Liver (tissue), 8 donors: ENCODE measurements at regions not wholly inside any gene's neighbourhood (a gene's known extent, or its start where the extent isn't known, plus 50 kb on each side); places are given as distances from the start of the nearest gene placed in this dataset.

ENCODE experiments used
- DNase-seq: peaks from one replicate; pipeline ENCODE4 v3.0.0-alpha.2; 2017; ENCODE audit warnings: low spot score
- H3K27ac ChIP-seq, 2 donors: one replicate each; pipeline ENCODE4 v1.7.0; 2013; ENCODE audit warnings: inconsistent platforms in 2 of 2, low read length in 2 of 2, control low read depth in 1 of 2, low read depth in 1 of 2, mild to moderate bottlenecking in 1 of 2
- H3K27me3 ChIP-seq, 4 donors: one replicate each; pipeline versions ENCODE4 v1.6.1 to v1.7.0; 2013; ENCODE audit warnings: low read length in 3 of 4, inconsistent platforms in 1 of 4, mild to moderate bottlenecking in 1 of 4, moderate library complexity in 1 of 4; ENCODE audit not compliant: control insufficient read depth in 4 of 4, insufficient read depth in 4 of 4
- H3K36me3 ChIP-seq, 4 donors: one replicate each; pipeline versions ENCODE4 v1.6.1 to v1.7.0; 2013; ENCODE audit warnings: low read length in 3 of 4, mild to moderate bottlenecking in 3 of 4, low read depth in 1 of 4, moderate library complexity in 1 of 4; ENCODE audit not compliant: control insufficient read depth in 4 of 4, insufficient read depth in 3 of 4
- H3K4me1 ChIP-seq, 4 donors: one replicate each; pipeline versions ENCODE4 v1.6.1 to v1.7.0; 2013; ENCODE audit warnings: low read length in 3 of 4, mild to moderate bottlenecking in 3 of 4, moderate library complexity in 1 of 4; ENCODE audit not compliant: control insufficient read depth in 4 of 4, insufficient read depth in 4 of 4
- H3K4me3 ChIP-seq, 3 donors: one replicate each; pipeline versions ENCODE4 v1.6.1 to v1.7.0; 2013; ENCODE audit warnings: low read length in 3 of 3, control low read depth in 1 of 3, low read depth in 1 of 3, mild to moderate bottlenecking in 1 of 3
- H3K9ac ChIP-seq, 2 donors: one replicate each; pipeline ENCODE4 v1.7.0; 2013; ENCODE audit warnings: low read length in 2 of 2, mild to moderate bottlenecking in 2 of 2, moderate library complexity in 2 of 2, control low read depth in 1 of 2, low read depth in 1 of 2
- H3K9me3 ChIP-seq, 4 donors: one replicate each; pipeline versions ENCODE4 v1.6.1 to v1.7.0; 2013; ENCODE audit warnings: low read length in 3 of 4; ENCODE audit not compliant: control insufficient read depth in 4 of 4
- EGR1 ChIP-seq, 2 donors: IDR thresholded peaks; 2 replicates each; pipeline ENCODE4 v1.6.1; 2016 to 2018; ENCODE audit warnings: antibody characterized with exemption in 2 of 2, low read depth in 2 of 2
- FOXA1 ChIP-seq: IDR thresholded peaks from 2 replicates; pipeline ENCODE4 v1.6.1; 2016; ENCODE audit warnings: antibody characterized with exemption
- FOXA2 ChIP-seq: IDR thresholded peaks from 2 replicates; pipeline ENCODE4 v1.6.1; 2016; ENCODE audit warnings: antibody characterized with exemption
- GABPA ChIP-seq, 2 donors: IDR thresholded peaks in 1 of 2; conservative IDR thresholded peaks in 1 of 2; 2 replicates each; pipeline ENCODE4 v1.6.1; 2016; ENCODE audit warnings: antibody characterized with exemption in 2 of 2, mild to moderate bottlenecking in 1 of 2, moderate library complexity in 1 of 2
- HNF4A ChIP-seq, 2 donors: conservative IDR thresholded peaks; 2 replicates each; pipeline ENCODE4 v1.6.1; 2016; ENCODE audit warnings: antibody characterized with exemption in 2 of 2, mild to moderate bottlenecking in 2 of 2
- HNF4G ChIP-seq: IDR thresholded peaks from 2 replicates; pipeline ENCODE4 v1.6.1; 2016; ENCODE audit warnings: antibody characterized with exemption
- JUND ChIP-seq, 2 donors: IDR thresholded peaks; 2 replicates each; pipeline ENCODE4 v1.6.1; 2016; ENCODE audit warnings: antibody characterized with exemption in 2 of 2
- NR2F2 ChIP-seq: IDR thresholded peaks from 2 replicates; pipeline ENCODE4 v1.6.1; 2016; ENCODE audit warnings: antibody characterized with exemption
- RAD21 ChIP-seq, 2 donors: IDR thresholded peaks; 2 replicates each; pipeline ENCODE4 v1.6.1; 2016; ENCODE audit warnings: antibody characterized with exemption in 2 of 2, mild to moderate bottlenecking in 2 of 2
- REST ChIP-seq: IDR thresholded peaks from 2 replicates; pipeline ENCODE4 v1.6.1; 2016; ENCODE audit warnings: antibody characterized with exemption, mild to moderate bottlenecking
- RXRA ChIP-seq, 2 donors: IDR thresholded peaks; 2 replicates each; pipeline ENCODE4 v1.6.1; 2017 to 2018; ENCODE audit warnings: antibody characterized with exemption in 2 of 2, mild to moderate bottlenecking in 1 of 2
- SP1 ChIP-seq: IDR thresholded peaks from 2 replicates; pipeline ENCODE4 v1.6.1; 2018; ENCODE audit warnings: antibody characterized with exemption, mild to moderate bottlenecking
- TAF1 ChIP-seq: conservative IDR thresholded peaks from 2 replicates; pipeline ENCODE4 v1.6.1; 2016; ENCODE audit warnings: antibody characterized with exemption, mild to moderate bottlenecking
- YY1 ChIP-seq: IDR thresholded peaks from 2 replicates; pipeline ENCODE4 v1.6.1; 2016; ENCODE audit warnings: antibody characterized with exemption, mild to moderate bottlenecking
- ZBTB33 ChIP-seq: IDR thresholded peaks from 2 replicates; pipeline ENCODE4 v1.6.1; 2016; ENCODE audit warnings: antibody characterized with exemption
- WGBS: extraction: QIAGEN DNeasy Blood & Tissue Kit; methylation state at CpG from one replicate; pipeline ENCODE4 v1.1.7; 2013; 5-methylcytosine and 5-hydroxymethylcytosine counted together
- TF ChIP-seq, protein P1 (sequence below): fragments of 150-350 bp; IDR thresholded peaks from 2 replicates; pipeline ENCODE4 v1.5.1; 2017; ENCODE audit warnings: improper control_type of control experiment, low read depth, low read length; ENCODE audit not compliant: missing input control
- TF ChIP-seq, protein P2 (sequence below): IDR thresholded peaks from 2 replicates; pipeline ENCODE4 v1.6.1; 2016; ENCODE audit warnings: antibody characterized with exemption
- TF ChIP-seq, protein P3 (sequence below): IDR thresholded peaks from 2 replicates; pipeline ENCODE4 v1.6.1; 2016; ENCODE audit warnings: antibody characterized with exemption
- donor health status: healthy.
- donor health status: healthy.
- donor health status: healthy.
- donor health status: healthy.
- donor health status: healthy.

- Histone ChIP-seq H3K36me3 (no peaks in the 10 kb centered on the region), H3K9ac (no peak overlapping the region), H3K27me3 (no peaks in the 10 kb centered on the region), H3K4me3 (no peak overlapping the region), H3K27ac (no peak overlapping the region), H3K9me3 (no peaks in the 10 kb centered on the region), H3K4me1 (no peaks in the 10 kb centered on the region)
- TF ChIP-seq FOXA1: no peak
- TF ChIP-seq HNF4A (conservative IDR thresholded peaks at IDR 0.05): no peak
- TF ChIP-seq YY1: no peak
- no peak for TF ChIP-seq TAF1
- TF ChIP-seq NR2F2: no peak
- no peak for TF ChIP-seq EGR1 (IDR thresholded peaks at IDR 0.05; ENCODE audit: low read depth in 2 of 2)
- TF ChIP-seq, protein P1, sequence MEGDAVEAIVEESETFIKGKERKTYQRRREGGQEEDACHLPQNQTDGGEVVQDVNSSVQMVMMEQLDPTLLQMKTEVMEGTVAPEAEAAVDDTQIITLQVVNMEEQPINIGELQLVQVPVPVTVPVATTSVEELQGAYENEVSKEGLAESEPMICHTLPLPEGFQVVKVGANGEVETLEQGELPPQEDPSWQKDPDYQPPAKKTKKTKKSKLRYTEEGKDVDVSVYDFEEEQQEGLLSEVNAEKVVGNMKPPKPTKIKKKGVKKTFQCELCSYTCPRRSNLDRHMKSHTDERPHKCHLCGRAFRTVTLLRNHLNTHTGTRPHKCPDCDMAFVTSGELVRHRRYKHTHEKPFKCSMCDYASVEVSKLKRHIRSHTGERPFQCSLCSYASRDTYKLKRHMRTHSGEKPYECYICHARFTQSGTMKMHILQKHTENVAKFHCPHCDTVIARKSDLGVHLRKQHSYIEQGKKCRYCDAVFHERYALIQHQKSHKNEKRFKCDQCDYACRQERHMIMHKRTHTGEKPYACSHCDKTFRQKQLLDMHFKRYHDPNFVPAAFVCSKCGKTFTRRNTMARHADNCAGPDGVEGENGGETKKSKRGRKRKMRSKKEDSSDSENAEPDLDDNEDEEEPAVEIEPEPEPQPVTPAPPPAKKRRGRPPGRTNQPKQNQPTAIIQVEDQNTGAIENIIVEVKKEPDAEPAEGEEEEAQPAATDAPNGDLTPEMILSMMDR: no peak
- TF ChIP-seq RAD21 (IDR thresholded peaks at IDR 0.05): no peak
- no peak for TF ChIP-seq HNF4G
- TF ChIP-seq GABPA (IDR thresholded peaks at IDR 0.05 in 1 of 2, conservative IDR thresholded peaks at IDR 0.05 in 1 of 2): no peak
- TF ChIP-seq, protein P2, sequence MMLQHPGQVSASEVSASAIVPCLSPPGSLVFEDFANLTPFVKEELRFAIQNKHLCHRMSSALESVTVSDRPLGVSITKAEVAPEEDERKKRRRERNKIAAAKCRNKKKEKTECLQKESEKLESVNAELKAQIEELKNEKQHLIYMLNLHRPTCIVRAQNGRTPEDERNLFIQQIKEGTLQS: no peak
- DNase-seq: no peak
- 55% methylated on average over 5 of the region's 5 CpGs for WGBS
Observed at GRCh38 chr3:40996382-40996781, 202.9 kb upstream of the CTNNB1 start.

DNA sequence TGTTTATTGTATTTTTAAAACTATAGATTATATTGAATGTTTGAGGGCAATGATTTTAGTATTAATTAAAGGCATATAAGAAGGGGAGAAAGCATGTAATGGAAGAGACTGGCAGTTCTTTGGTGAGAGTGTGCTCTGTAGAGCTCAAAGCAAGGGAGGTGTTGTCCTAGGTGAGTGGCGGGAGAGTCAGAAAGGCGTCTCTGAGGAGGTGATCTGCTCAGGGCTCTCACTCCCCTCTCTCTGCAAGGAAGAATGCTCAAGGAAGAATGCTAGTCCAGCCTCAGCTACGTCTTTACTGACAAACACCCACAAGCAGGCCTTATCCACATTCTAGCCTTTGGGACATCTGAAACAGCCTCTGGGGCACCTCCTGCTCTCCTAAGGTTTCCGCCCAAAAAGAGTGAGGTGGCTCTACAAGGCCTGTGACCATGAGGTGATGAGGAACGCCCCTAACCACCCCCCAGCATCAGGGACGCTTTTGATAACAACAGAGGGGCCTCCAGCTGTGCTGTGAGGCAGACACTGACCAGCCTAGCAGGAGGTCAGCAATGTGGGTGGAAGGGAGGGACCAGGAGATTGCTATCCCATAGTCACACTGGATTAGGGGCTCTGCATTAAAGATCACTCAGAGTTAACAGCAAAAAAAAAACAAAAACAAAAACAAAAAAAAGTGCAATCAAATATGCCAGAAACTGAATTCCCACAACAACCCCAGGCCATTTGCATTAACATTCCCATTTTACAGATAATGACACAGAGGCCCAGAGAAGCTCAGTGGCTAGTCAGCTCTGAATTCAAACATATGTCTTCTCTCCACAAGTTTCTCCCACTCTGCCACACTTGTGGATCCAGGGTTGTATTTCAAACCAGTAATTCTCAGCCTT lies 202.2 kb upstream of the CTNNB1 start:
- Histone ChIP-seq H3K27me3 (no peaks in the 10 kb centered on the region), H3K27ac (no peak overlapping the region), H3K9me3 (no peaks in the 10 kb centered on the region), H3K36me3 (no peaks in the 10 kb centered on the region), H3K4me1 (no peaks in the 10 kb centered on the region), H3K4me3 (no peak overlapping the region), H3K9ac (no peak overlapping the region)
- no peak for DNase-seq
- TF ChIP-seq HNF4G (no peak), REST (no peak), SP1 (no peak), NR2F2 (no peak), FOXA1 (no peak), GABPA (IDR thresholded peaks at IDR 0.05 in 1 of 2, conservative IDR thresholded peaks at IDR 0.05 in 1 of 2) (no peak), ZBTB33 (no peak), RXRA (IDR thresholded peaks at IDR 0.05) (no peak), JUND (IDR thresholded peaks at IDR 0.05) (no peak), TAF1 (no peak), EGR1 (IDR thresholded peaks at IDR 0.05; ENCODE audit: low read depth in 2 of 2) (no peak), HNF4A (conservative IDR thresholded peaks at IDR 0.05) (no peak), FOXA2 (no peak), RAD21 (IDR thresholded peaks at IDR 0.05) (no peak), YY1 (no peak)
- TF ChIP-seq, protein P1: no peak
- TF ChIP-seq, protein P2: no peak
- TF ChIP-seq, protein P3, sequence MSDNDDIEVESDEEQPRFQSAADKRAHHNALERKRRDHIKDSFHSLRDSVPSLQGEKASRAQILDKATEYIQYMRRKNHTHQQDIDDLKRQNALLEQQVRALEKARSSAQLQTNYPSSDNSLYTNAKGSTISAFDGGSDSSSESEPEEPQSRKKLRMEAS: no peak
- WGBS: 92% methylated on average over 6 of the region's 6 CpGs
